Keratinocyte (primary cell): ENCODE measurements at regions not wholly inside any gene's neighbourhood (a gene's known extent, or its start where the extent isn't known, plus 50 kb on each side); places are given as distances from the start of the nearest gene placed in this dataset.

Experiments used
- CTCF ChIP-seq, 3 experiments: IDR thresholded peaks in 1 of 3; conservative IDR thresholded peaks in 1 of 3; optimal IDR thresholded peaks in 1 of 3; 2 replicates in 2 of 3; 3 replicates in 1 of 3; pipeline versions ENCODE3 to v1.5.1; 2011; ENCODE audit warnings: low read length in 3 of 3, mild to moderate bottlenecking in 3 of 3, moderate library complexity in 2 of 3, control low read depth in 1 of 3, inconsistent platforms in 1 of 3; ENCODE audit not compliant: insufficient read depth in 2 of 3; ENCODE audit errors: extremely low read depth in 1 of 3
- EZH2 ChIP-seq: IDR thresholded peaks from one replicate; pipeline ENCODE4 v1.6.1; 2012; ENCODE audit warnings: inconsistent platforms, mild to moderate bottlenecking, low read length, moderate library complexity

- TF ChIP-seq CTCF (optimal IDR thresholded peaks at IDR 0.05 in 1 of 3, IDR thresholded peaks at IDR 0.05 in 1 of 3, conservative IDR thresholded peaks at IDR 0.05 in 1 of 3; ENCODE audit: extremely low read depth in 1 of 3, insufficient read depth in 2 of 3, low read length in 3 of 3) = no peak
- TF ChIP-seq EZH2 = no peak
Measured at GRCh38 chr12:114876968-114877680, 193.1 kb upstream of the TBX3 start.
